Neutrophil (primary cell): ENCODE measurements at regions not wholly inside any gene's neighbourhood (a gene's known extent, or its start where the extent isn't known, plus 50 kb on each side); places are given as distances from the start of the nearest gene placed in this dataset.

Experiments
- H3K27ac ChIP-seq: fragments of 200-600 bp; sonication (generic); 2 replicates; pipeline ENCODE4 v1.5.1; 2016; ENCODE audit warnings: mild to moderate bottlenecking, moderate library complexity
- H3K27me3 ChIP-seq: fragments of 200-600 bp; sonication (generic); 2 replicates; pipeline ENCODE4 v1.6.0; 2016; ENCODE audit warnings: mild to moderate bottlenecking
- H3K36me3 ChIP-seq: fragments of 200-600 bp; sonication (generic); 2 replicates; pipeline ENCODE4 v1.5.1; 2017
- H3K4me1 ChIP-seq, 2 experiments: fragments of 200-600 bp in 1 of 2; sonication (generic) in 1 of 2; 1 replicate in 1 of 2; 2 replicates in 1 of 2; pipeline versions ENCODE4 v1.5.1 to v1.6.1; 2013 to 2016; ENCODE audit warnings: low read depth in 1 of 2, low read length in 1 of 2, mild to moderate bottlenecking in 1 of 2, moderate library complexity in 1 of 2; ENCODE audit not compliant: control insufficient read depth in 1 of 2, insufficient read depth in 1 of 2
- H3K4me3 ChIP-seq, 2 experiments: fragments of 200-600 bp in 1 of 2; sonication (generic) in 1 of 2; 1 replicate in 1 of 2; 2 replicates in 1 of 2; pipeline ENCODE4 v1.5.1; 2013 to 2016; ENCODE audit warnings: low read depth in 1 of 2, low read length in 1 of 2, mild to moderate bottlenecking in 1 of 2, moderate library complexity in 1 of 2
- H3K9me3 ChIP-seq: fragments of 200-600 bp; sonication (generic); 2 replicates; pipeline ENCODE4 v1.5.1; 2016
- TF ChIP-seq, protein P1 (sequence below): fragments of 200-600 bp; sonication (generic); IDR thresholded peaks from 2 replicates; pipeline ENCODE4 v1.5.1; 2016; ENCODE audit warnings: antibody characterized with exemption

- TF ChIP-seq, protein P1, sequence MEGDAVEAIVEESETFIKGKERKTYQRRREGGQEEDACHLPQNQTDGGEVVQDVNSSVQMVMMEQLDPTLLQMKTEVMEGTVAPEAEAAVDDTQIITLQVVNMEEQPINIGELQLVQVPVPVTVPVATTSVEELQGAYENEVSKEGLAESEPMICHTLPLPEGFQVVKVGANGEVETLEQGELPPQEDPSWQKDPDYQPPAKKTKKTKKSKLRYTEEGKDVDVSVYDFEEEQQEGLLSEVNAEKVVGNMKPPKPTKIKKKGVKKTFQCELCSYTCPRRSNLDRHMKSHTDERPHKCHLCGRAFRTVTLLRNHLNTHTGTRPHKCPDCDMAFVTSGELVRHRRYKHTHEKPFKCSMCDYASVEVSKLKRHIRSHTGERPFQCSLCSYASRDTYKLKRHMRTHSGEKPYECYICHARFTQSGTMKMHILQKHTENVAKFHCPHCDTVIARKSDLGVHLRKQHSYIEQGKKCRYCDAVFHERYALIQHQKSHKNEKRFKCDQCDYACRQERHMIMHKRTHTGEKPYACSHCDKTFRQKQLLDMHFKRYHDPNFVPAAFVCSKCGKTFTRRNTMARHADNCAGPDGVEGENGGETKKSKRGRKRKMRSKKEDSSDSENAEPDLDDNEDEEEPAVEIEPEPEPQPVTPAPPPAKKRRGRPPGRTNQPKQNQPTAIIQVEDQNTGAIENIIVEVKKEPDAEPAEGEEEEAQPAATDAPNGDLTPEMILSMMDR, result no peak
- Histone ChIP-seq H3K27me3 (peaks cover 5% of the 10 kb centered on the region), H3K4me3 (no peak overlapping the region), H3K9me3 (peaks cover 5% of the 10 kb centered on the region), H3K36me3 (no peaks in the 10 kb centered on the region), H3K27ac (no peak overlapping the region), H3K4me1 (peaks cover 9 to 15% of the 10 kb centered on the region in 2 experiments)
Observed at GRCh38 chr6:218153-219018, 73.9 kb upstream of the DUSP22 start.

DNA sequence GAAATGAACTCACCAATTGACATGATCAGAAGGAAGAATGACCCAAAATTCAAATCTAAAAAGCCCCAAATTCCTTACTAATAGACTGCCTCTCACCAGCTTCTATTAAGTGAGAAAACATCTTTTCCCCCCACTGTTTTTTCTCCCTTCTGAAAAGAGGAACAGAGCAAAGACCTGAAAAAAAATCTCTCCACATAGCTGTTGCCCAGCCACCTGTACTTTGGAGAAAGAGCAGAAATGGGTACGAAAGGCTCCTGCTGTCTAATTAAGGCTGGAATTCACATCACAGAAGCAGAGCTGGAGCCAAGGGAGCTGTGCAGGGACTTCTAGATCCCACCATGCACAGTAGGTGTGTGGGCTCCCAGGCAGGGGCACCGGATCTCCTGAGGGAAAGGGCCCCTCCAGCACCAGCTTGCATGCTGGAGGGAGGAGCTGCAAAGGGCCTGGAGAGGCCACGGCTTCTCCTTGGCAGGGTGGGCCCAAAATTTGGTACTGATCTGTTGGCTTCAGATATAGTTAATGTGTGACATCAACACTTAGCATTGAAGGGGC is 73.2 kb upstream of the DUSP22 start:
- H3K36me3 ChIP-seq, result no peaks in the 10 kb centered on the region
- peaks cover 3% of the 10 kb centered on the region for H3K9me3 ChIP-seq
- H3K27me3 ChIP-seq, result peaks cover 5% of the 10 kb centered on the region
- H3K27ac ChIP-seq, result no peak overlapping the region
- H3K4me3 ChIP-seq, result no peak overlapping the region
- TF ChIP-seq, protein P1, result no peak
- H3K4me1 ChIP-seq, result peaks cover 9 to 15% of the 10 kb centered on the region in 2 experiments

DNA sequence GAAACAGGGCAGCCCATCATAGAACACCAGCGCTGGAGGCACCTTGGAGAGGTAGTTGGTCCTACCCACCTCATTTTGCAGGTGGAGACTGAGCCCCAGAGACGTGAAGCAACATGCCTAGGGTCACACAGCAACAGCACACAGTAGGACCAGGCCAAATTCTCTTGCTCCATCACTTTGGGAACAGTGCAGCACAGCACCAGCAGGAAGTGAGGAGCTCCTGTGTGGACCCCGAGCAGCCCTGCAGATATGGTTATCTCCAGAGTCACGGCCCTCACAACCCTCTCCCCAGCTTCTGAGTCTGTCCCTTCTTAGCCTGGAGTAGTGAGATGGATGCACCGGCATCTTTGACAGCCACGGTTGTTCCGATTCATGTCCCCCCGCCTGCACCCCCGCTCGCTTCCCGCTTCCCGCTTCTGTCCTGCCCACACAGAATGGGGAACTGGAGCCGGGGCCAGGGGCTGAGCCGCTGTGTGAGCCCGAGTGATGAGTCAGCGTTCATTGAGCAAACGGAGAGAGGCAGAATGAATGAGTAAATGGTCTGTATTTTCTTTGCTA is 72.6 kb upstream of the DUSP22 start:
- Histone ChIP-seq H3K27ac (no peak overlapping the region), H3K36me3 (no peaks in the 10 kb centered on the region), H3K4me3 (peak overlapping the region in 1 of 2 experiments; percentile 15)

GRCh38 chr6:220312-220711 is 72.0 kb upstream of the DUSP22 start:
- H3K9me3 ChIP-seq, result no peaks in the 10 kb centered on the region
- H3K36me3 ChIP-seq, result no peaks in the 10 kb centered on the region
- H3K27ac ChIP-seq, result no peak overlapping the region
- no peak overlapping the region for H3K4me3 ChIP-seq
- TF ChIP-seq, protein P1, result no peak
- peaks cover 10% of the 10 kb centered on the region for H3K27me3 ChIP-seq
- peaks cover 13 to 20% of the 10 kb centered on the region in 2 experiments for H3K4me1 ChIP-seq

More for the DNA sequence above, 72.6 kb upstream of the DUSP22 start:
- Histone ChIP-seq H3K4me1 (peaks cover 9 to 15% of the 10 kb centered on the region in 2 experiments), H3K9me3 (no peaks in the 10 kb centered on the region), H3K27me3 (peaks cover 5% of the 10 kb centered on the region)
- TF ChIP-seq, protein P1, result no peak

- no peaks in the 10 kb centered on the region for H3K9me3 ChIP-seq
- H3K27me3 ChIP-seq, result peaks cover 16% of the 10 kb centered on the region
- no peak overlapping the region for H3K27ac ChIP-seq
- TF ChIP-seq, protein P1, result no peak
- no peak overlapping the region for H3K4me3 ChIP-seq
- no peaks in the 10 kb centered on the region for H3K36me3 ChIP-seq
- peaks cover 19 to 26% of the 10 kb centered on the region in 2 experiments for H3K4me1 ChIP-seq
Observed at GRCh38 chr6:220721-221475, 71.4 kb upstream of the DUSP22 start.
